ENCODE measurements at regions not wholly inside any gene's neighbourhood (a gene's known extent, or its start where the extent isn't known, plus 50 kb on each side); places are given as distances from the start of the nearest gene placed in this dataset.
"Not testable (repeated sequence)": the region's sequence is repeated elsewhere in the genome, so short reads cannot be mapped to it uniquely, and the experiment has no call there.

- Histone ChIP-seq H3K27ac (no peak overlapping the region), H3K4me1 (no peaks in the 10 kb centered on the region), H3K36me3 (no peaks in the 10 kb centered on the region), H3K27me3 (no peaks in the 10 kb centered on the region), H3K4me3 (no peak overlapping the region), H3K9me3 (no peaks in the 10 kb centered on the region)
- no peak for TF ChIP-seq CTCF (IDR thresholded peaks at IDR 0.05)
- no peak for TF ChIP-seq POLR2A (IDR thresholded peaks at IDR 0.05)
- no peak for TF ChIP-seq POLR2AphosphoS5 (IDR thresholded peaks at IDR 0.05; ENCODE audit: insufficient read depth in 1 of 2, low read depth in 1 of 2)
- intact Hi-C loops (cut with DNase I): no loop called here
- DNase-seq (ENCODE audit: extremely low spot score in 2 of 2): no peak
Measured at GRCh38 chr17:77632619-77633018, 325.9 kb upstream of the TNRC6C start.

GRCh38 chr17:77634710-77635109 is 323.8 kb upstream of the TNRC6C start:
- Histone ChIP-seq H3K4me3 (no peak overlapping the region), H3K9me3 (no peaks in the 10 kb centered on the region), H3K36me3 (no peaks in the 10 kb centered on the region), H3K4me1 (no peaks in the 10 kb centered on the region), H3K27ac (no peak overlapping the region), H3K27me3 (no peaks in the 10 kb centered on the region)
- TF ChIP-seq CTCF (IDR thresholded peaks at IDR 0.05) (no peak), POLR2A (IDR thresholded peaks at IDR 0.05) (no peak), POLR2AphosphoS5 (IDR thresholded peaks at IDR 0.05; ENCODE audit: insufficient read depth in 1 of 2, low read depth in 1 of 2) (no peak)
- intact Hi-C loops (cut with DNase I): no loop called here
- no peak for DNase-seq (ENCODE audit: extremely low spot score in 2 of 2)

- Histone ChIP-seq H3K9me3 (no peaks in the 10 kb centered on the region), H3K27me3 (no peaks in the 10 kb centered on the region), H3K36me3 (no peaks in the 10 kb centered on the region), H3K4me1 (no peaks in the 10 kb centered on the region), H3K27ac (no peak overlapping the region), H3K4me3 (no peak overlapping the region)
- TF ChIP-seq POLR2A (IDR thresholded peaks at IDR 0.05) (no peak), CTCF (IDR thresholded peaks at IDR 0.05) (no peak), POLR2AphosphoS5 (IDR thresholded peaks at IDR 0.05; ENCODE audit: insufficient read depth in 1 of 2, low read depth in 1 of 2) (no peak)
- DNase-seq (ENCODE audit: extremely low spot score in 2 of 2): no peak
- intact Hi-C loops (cut with DNase I): no loop called here
Measured at GRCh38 chr17:77635176-77635575, 323.3 kb upstream of the TNRC6C start.

- intact Hi-C loops (cut with DNase I); H3K9me3 ChIP-seq; H3K4me1 ChIP-seq; DNase-seq (ENCODE audit: extremely low spot score in 2 of 2); H3K36me3 ChIP-seq; H3K4me3 ChIP-seq; H3K27ac ChIP-seq; H3K27me3 ChIP-seq: not testable (repeated sequence)
Measured at GRCh38 chr17:77635785-77636184, 322.7 kb upstream of the TNRC6C start.

GRCh38 chr17:77636835-77637817 is 321.4 kb upstream of the TNRC6C start:
- Histone ChIP-seq H3K27me3 (no peaks in the 10 kb centered on the region), H3K9me3 (no peaks in the 10 kb centered on the region), H3K36me3 (no peaks in the 10 kb centered on the region), H3K4me3 (no peak overlapping the region), H3K4me1 (no peaks in the 10 kb centered on the region), H3K27ac (no peak overlapping the region)
- TF ChIP-seq CTCF (IDR thresholded peaks at IDR 0.05) (no peak), POLR2A (IDR thresholded peaks at IDR 0.05) (no peak), POLR2AphosphoS5 (IDR thresholded peaks at IDR 0.05; ENCODE audit: insufficient read depth in 1 of 2, low read depth in 1 of 2) (no peak)
- DNase-seq (ENCODE audit: extremely low spot score in 2 of 2): no peak
- intact Hi-C loops (cut with DNase I): no loop called here

All from vagina (tissue), 2 donors.